ENCODE measurements at regions not wholly inside any gene's neighbourhood (a gene's known extent, or its start where the extent isn't known, plus 50 kb on each side); places are given as distances from the start of the nearest gene placed in this dataset.

- TF ChIP-seq REST (IDR thresholded peaks at IDR 0.05; ENCODE audit: insufficient replicate concordance, low read depth) (no peak), GABPA (IDR thresholded peaks at IDR 0.05; ENCODE audit: low read depth) (no peak), POLR2AphosphoS5 (IDR thresholded peaks at IDR 0.05; ENCODE audit: low read depth) (no peak), SPI1 (IDR thresholded peaks at IDR 0.05; ENCODE audit: borderline replicate concordance, low read depth) (no peak)
- TF ChIP-seq, protein P1, sequence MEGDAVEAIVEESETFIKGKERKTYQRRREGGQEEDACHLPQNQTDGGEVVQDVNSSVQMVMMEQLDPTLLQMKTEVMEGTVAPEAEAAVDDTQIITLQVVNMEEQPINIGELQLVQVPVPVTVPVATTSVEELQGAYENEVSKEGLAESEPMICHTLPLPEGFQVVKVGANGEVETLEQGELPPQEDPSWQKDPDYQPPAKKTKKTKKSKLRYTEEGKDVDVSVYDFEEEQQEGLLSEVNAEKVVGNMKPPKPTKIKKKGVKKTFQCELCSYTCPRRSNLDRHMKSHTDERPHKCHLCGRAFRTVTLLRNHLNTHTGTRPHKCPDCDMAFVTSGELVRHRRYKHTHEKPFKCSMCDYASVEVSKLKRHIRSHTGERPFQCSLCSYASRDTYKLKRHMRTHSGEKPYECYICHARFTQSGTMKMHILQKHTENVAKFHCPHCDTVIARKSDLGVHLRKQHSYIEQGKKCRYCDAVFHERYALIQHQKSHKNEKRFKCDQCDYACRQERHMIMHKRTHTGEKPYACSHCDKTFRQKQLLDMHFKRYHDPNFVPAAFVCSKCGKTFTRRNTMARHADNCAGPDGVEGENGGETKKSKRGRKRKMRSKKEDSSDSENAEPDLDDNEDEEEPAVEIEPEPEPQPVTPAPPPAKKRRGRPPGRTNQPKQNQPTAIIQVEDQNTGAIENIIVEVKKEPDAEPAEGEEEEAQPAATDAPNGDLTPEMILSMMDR (IDR thresholded peaks at IDR 0.05; ENCODE audit: insufficient read depth, low read length), result no peak
- Histone ChIP-seq H3K27me3 (ENCODE audit: insufficient read depth, poor library complexity, severe bottlenecking) (no peaks in the 10 kb centered on the region), H3K27ac (replicated peaks) (no peak overlapping the region), H3K4me3 (replicated peaks; ENCODE audit: insufficient read depth, low read length) (no peak overlapping the region)
- no peak for DNase-seq (ENCODE audit: low read depth in 1 of 2, low spot score in 1 of 2)
Observed at GRCh38 chr20:39106791-39107190, 144.6 kb downstream of the DHX35 start.

GRCh38 chr20:39105551-39105950, 143.4 kb downstream of the DHX35 start:
- H3K27me3 ChIP-seq (ENCODE audit: insufficient read depth, poor library complexity, severe bottlenecking), result peaks cover under 1% of the 10 kb centered on the region

GRCh38 chr20:39103732-39104131, 141.6 kb downstream of the DHX35 start:
- DNase-seq (ENCODE audit: low read depth in 1 of 2, low spot score in 1 of 2), result no peak
- H3K27me3 ChIP-seq (ENCODE audit: insufficient read depth, poor library complexity, severe bottlenecking), result peaks cover 2% of the 10 kb centered on the region
- TF ChIP-seq, protein P1 (IDR thresholded peaks at IDR 0.05; ENCODE audit: insufficient read depth, low read length), result no peak
- TF ChIP-seq REST (IDR thresholded peaks at IDR 0.05; ENCODE audit: insufficient replicate concordance, low read depth) (no peak), GABPA (IDR thresholded peaks at IDR 0.05; ENCODE audit: low read depth) (no peak), POLR2AphosphoS5 (IDR thresholded peaks at IDR 0.05; ENCODE audit: low read depth) (no peak), SPI1 (IDR thresholded peaks at IDR 0.05; ENCODE audit: borderline replicate concordance, low read depth) (no peak)
- H3K27ac ChIP-seq (replicated peaks), result no peak overlapping the region
- H3K4me3 ChIP-seq (replicated peaks; ENCODE audit: insufficient read depth, low read length), result no peak overlapping the region

More at GRCh38 chr20:39105551-39105950, 143.4 kb downstream of the DHX35 start:
- Histone ChIP-seq H3K27ac (replicated peaks) (no peak overlapping the region), H3K4me3 (replicated peaks; ENCODE audit: insufficient read depth, low read length) (no peak overlapping the region)
- DNase-seq (ENCODE audit: low read depth in 1 of 2, low spot score in 1 of 2), result peak in 1 of 2 experiments; percentile 12
- TF ChIP-seq, protein P1 (IDR thresholded peaks at IDR 0.05; ENCODE audit: insufficient read depth, low read length), result peak; percentile 11
- no peak for TF ChIP-seq GABPA (IDR thresholded peaks at IDR 0.05; ENCODE audit: low read depth)

DNA sequence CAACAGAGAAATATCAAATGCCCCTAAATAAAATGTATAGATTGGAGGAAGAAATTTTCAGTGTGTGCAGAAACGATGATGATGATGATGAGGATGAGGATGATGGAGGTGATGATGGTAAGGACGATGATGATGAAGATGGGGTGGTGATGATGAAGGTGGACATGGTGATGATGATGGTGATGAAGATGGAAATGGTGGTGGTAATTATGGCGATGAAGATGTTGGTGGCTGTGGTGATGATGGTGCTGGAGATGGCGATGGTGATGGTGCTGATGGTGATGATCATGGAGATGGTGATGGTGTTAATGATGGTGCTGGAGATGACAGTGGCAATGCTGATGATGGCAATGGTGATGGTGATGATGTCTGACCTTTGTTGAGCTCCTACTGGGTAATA, 141.2 kb downstream of the DHX35 start:
- no peak for DNase-seq (ENCODE audit: low read depth in 1 of 2, low spot score in 1 of 2)
- no peak for TF ChIP-seq GABPA (IDR thresholded peaks at IDR 0.05; ENCODE audit: low read depth)
- no peak for TF ChIP-seq REST (IDR thresholded peaks at IDR 0.05; ENCODE audit: insufficient replicate concordance, low read depth)
- TF ChIP-seq, protein P1 (IDR thresholded peaks at IDR 0.05; ENCODE audit: insufficient read depth, low read length), result no peak
- peaks cover 2% of the 10 kb centered on the region for H3K27me3 ChIP-seq (ENCODE audit: insufficient read depth, poor library complexity, severe bottlenecking)

More for the DNA sequence above, 141.2 kb downstream of the DHX35 start:
- no peak overlapping the region for H3K4me3 ChIP-seq (replicated peaks; ENCODE audit: insufficient read depth, low read length)
- H3K27ac ChIP-seq (replicated peaks), result no peak overlapping the region
